GM12872 (cell line): ENCODE measurements at regions not wholly inside any gene's neighbourhood (a gene's known extent, or its start where the extent isn't known, plus 50 kb on each side); places are given as distances from the start of the nearest gene placed in this dataset.

Source experiments
- CTCF ChIP-seq: IDR thresholded peaks from 3 replicates; pipeline ENCODE4 v1.5.1; 2011; ENCODE audit warnings: low read depth, mild to moderate bottlenecking, low read length, moderate library complexity; ENCODE audit not compliant: insufficient read depth

- no peak for TF ChIP-seq CTCF
These were observed 342.6 kb upstream of the KLF12 start for GRCh38 chr13:74476788-74477187.

- no peak for TF ChIP-seq CTCF
These were observed 342.2 kb upstream of the KLF12 start for GRCh38 chr13:74476365-74476764.

- no peak for TF ChIP-seq CTCF
These were observed 332.7 kb upstream of the KLF12 start for GRCh38 chr13:74466864-74467263.

- TF ChIP-seq CTCF: no peak
These were observed 331.8 kb upstream of the KLF12 start for GRCh38 chr13:74466020-74466419.

GRCh38 chr13:74465271-74465670 lies 331.1 kb upstream of the KLF12 start:
- no peak for TF ChIP-seq CTCF

GRCh38 chr13:74464670-74465069 lies 330.5 kb upstream of the KLF12 start:
- no peak for TF ChIP-seq CTCF

GRCh38 chr13:74461011-74461410 lies 326.8 kb upstream of the KLF12 start:
- no peak for TF ChIP-seq CTCF

- no peak for TF ChIP-seq CTCF
These were observed 318.7 kb upstream of the KLF12 start for GRCh38 chr13:74452881-74453280.
